ELR (cell line): ENCODE measurements at regions not wholly inside any gene's neighbourhood (a gene's known extent, or its start where the extent isn't known, plus 50 kb on each side); places are given as distances from the start of the nearest gene placed in this dataset.
A peak's percentile ranks its signal among the peaks of the same experiment; 100 is the strongest.
"Not testable (repeated sequence)": the region's sequence is repeated elsewhere in the genome, so short reads cannot be mapped to it uniquely, and the experiment has no call there.

Source experiments
- DNase-seq: peaks from one replicate; pipeline ENCODE4 v3.0.0-alpha.2; 2015; ENCODE audit warnings: low read depth

DNA sequence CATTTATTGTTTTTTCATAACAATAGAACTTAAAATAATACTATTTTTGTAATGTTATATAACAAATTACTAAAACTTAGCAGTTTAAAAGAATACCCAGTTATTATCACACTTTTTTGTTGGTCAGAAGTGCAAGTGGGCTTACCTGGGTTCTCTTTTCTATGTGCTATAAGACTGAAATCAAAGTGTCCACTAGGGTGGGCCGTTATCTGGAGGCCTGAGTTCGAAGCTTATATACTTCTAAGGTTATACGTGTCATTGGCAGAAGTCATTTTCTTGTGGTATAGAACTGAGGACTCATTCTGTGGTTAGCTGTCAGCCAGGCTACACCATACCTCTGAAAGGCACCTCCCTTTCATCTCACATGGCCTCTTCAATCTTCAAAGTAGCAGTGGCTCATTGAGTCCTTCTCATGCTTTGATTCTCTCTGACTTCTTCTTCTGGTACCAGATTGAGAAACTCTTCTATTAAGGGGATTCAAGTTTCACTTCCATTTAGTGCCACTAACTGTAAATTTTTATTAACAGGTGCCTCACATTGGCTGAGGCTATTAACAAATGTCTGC, 414.3 kb downstream of the AMY1C start:
- DNase-seq: no peak

GRCh38 chr1:104172243-104172681, 422.6 kb downstream of the AMY1C start:
- DNase-seq: no peak

DNA sequence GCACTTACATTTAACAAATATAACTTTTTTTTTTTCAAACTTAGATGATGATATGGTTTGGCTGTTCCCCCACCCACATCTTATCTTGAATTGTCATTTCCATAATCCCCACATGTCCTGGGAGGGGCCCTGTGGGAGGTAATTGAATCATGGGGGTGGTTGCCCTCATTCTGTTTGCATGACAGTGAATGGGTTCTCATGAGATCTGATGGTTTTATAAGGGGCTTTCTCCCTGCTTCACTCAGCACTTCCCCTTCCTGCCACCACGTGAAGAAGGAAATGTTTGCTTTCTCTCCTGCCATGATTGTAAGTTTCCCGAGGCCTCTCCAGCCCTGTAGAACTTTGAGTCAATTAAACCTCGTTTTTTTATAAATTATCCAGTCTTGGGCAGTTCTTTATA, 432.6 kb downstream of the AMY1C start:
- DNase-seq: no peak

DNA sequence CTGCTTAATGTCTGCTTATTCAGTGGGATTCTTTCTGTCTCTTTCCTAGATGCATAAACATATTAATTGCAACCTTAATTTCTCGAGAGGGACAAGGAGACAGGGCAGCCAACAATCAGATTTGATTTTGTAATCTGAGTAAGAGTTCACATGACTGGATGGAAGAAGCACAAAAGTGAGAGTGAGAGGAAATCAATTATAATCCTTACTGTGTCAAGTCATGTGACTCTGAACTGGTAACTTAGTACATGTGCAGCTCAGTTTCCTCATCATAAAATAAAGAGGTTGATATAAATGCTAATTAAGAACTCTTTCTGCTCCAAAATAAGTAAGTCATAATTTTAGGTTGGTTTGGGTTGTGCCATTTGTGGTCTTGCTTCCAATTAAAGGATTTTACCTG, 439.5 kb downstream of the AMY1C start:
- DNase-seq: no peak

GRCh38 chr1:104190821-104191220, 441.1 kb downstream of the AMY1C start:
- no peak for DNase-seq

DNA sequence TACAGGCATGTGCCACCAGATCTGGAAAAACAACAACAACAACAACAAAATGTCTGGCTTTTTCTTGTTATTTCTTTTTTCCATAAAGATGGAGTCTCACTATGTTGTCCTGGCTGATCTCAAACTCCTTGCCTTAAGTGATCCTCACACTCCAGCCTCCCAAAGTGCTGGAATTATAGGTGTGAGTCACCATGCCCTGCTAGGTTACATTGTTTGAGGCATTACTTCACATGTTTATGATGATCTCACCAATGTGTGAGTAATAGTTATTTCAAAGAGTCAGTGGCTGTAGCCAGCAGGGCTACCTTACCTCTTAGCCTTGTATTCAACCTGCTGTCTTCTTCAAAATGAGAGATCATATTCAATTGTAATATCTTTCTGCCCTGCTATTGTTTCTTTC, 445.7 kb downstream of the AMY1C start:
- DNase-seq: peak; percentile 11

- DNase-seq: no peak
These were observed 446.4 kb downstream of the AMY1C start for GRCh38 chr1:104196136-104196535.

DNA sequence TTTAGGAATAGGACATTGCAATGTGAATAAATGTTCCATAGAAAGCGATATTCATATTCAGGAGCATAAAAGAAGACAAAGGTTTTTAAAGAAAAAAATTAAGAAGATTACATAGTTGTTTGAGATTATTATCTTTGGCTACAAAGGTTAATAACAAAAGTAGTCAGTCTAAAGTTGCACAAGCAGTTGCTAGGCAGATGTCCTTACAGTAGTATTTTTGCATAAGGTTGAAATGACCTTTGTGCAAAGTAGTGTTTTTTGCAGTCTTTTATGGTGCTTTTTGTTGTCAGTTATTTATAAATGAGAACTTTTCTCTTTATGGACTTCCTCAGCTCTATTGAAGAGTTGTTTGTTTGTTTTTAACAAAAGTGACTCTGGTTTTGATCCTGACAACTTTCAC, 447.8 kb downstream of the AMY1C start:
- no peak for DNase-seq

DNA sequence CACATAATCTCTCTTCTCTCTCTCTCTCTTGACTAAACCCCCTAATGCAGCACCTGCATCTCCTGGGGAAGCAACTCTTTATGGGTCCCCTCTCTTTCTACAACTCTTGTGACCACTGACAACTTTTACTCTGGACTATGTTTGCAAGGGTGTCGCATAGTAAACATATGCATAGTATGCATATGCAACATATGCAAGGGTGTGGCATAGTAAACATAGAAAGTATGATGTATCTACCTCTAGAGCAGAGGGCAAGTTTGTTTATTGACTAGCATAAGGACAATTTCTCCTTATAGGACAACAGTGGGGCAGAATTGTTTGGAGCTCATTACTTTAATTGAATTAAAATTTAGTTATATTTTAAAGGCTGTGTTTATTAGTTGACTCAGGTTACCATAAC, 462.5 kb downstream of the AMY1C start:
- no peak for DNase-seq

GRCh38 chr1:104217395-104217986, 467.8 kb downstream of the AMY1C start:
- DNase-seq: not testable (repeated sequence)

DNA sequence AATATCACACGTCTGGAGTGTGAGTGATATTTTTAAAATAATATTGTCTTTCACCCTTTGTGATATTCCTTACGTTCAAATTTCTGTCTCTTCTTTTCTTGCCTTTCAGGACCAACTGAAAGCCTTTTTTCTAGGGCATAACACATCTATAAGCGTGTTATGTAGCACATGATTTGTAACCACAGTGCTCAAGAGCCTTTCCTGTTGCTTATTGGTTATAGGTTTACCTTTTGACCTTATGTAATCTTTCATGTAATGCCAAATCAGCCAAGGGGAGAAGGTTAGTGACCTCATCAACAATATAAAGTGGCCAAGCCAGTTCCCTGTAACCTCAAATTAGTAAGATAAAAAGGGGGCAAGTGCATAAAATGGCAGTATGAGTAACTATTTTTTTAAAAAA, 480.2 kb downstream of the AMY1C start:
- DNase-seq: no peak

DNA sequence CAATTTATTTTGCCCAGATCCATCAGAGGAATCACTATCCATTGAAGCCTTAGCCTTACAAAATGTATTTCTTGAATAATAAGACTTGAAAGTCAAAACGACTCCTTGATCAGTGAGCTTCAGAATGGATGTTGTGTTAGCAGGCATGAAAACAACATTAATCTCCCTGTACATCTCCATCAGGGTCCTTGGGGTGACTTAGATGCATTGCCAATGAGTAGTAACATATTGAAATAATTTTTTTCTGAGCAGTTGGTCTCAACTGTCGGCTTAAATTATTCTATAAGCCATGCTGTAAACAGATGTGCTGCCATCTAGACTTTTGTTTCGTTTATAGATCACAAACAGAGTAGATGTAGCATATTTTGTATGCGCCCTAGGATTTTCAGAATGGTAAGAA, 482.0 kb downstream of the AMY1C start:
- DNase-seq: no peak

DNA sequence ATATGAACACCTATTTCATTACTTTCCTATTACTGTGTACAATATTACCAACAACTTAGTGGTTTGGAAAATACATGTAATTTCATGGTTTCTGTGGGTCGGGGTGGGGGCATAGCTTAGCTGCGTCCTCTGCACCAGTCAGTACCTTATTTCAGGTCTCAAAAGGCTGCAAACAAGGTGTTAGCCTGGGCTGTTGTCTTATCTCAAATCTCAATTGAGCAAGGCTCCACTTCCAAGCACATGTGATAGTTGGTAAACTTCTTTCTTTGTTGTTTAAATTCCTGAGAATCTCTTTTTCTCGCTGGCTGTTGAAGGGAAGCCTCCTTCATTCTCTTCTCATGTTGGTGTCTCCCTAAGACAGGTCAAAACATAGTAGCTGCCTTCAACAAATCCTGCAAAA, 485.4 kb downstream of the AMY1C start:
- no peak for DNase-seq

DNA sequence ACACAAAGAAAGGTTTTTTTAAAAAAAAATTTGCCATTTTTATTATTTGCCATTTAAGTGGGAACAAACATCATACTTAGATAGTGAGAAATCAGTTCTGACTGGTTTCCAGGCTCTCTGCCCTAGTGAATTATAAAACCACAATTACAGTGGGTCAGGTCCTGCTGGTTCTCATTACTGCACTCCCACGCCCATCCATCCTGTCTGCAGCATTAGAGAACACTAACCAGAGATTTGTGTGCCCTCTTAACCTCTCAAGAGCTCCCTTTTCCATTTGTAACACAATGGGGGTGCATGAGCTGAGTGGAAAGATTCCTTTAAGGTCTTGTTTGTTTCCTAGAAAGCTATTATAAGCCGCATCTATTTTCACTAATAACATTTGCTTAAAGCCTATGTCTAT, 489.3 kb downstream of the AMY1C start:
- no peak for DNase-seq

DNA sequence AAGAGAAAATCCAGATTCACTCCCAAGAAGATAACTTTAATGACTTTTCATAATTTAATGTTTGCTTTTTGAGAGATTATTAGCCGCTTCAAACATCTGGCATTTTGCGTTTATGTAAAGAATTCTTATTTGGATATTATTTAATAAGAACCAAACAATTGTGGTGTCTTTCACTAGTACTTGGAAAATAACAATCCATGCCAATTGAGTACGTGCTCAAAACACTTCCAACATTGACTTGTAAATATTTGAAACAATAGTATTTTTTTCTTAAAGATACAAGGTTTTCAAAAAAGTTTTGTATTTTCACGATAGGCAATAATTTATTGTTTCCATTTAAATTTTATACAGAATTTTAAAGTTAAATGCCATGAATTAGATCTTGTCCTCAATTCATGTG, 498.7 kb downstream of the AMY1C start:
- no peak for DNase-seq

- DNase-seq: no peak
These were observed 509.8 kb downstream of the AMY1C start for GRCh38 chr1:104259481-104259880.

- not testable (repeated sequence) for DNase-seq
These were observed 513.4 kb downstream of the AMY1C start for GRCh38 chr1:104263110-104263509.

GRCh38 chr1:104264521-104264920, 514.8 kb downstream of the AMY1C start:
- no peak for DNase-seq

DNA sequence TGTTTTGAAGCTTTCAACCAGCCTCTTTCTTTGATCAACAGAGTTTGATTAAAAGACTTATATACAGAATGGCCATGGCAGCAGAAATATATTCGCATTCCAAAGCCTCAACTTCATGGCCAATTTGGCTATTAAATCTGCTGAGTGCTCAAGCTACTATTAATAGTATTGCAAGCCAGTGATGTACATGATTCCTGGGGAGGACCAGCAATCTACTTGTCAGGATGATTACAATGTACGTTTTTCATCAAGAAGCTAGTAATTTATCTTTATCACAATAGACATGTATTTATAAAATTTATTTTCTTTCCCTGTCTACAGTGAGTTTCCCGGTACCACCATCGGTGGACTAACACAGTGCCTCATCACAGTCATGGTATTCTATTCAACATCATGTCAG, 515.5 kb downstream of the AMY1C start:
- no peak for DNase-seq

DNA sequence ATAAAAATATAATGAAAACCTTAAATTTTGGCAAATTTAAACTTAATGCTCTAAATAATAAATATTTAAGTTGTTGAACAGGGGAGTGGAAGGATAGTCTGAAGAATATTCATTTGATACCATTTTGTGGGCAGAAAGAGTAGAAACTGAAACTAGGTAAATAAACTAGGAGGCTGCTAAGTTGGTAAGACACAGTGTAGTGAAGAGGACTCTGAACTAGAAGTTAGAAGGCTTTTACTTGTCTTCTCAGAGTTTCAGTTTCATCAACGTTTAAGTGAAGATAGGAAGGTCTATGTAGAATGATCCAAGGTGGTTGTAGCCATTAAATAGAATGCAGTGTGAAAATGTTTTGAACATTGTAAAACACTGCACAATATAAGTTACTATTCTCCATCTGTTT, 516.9 kb downstream of the AMY1C start:
- DNase-seq: no peak

DNA sequence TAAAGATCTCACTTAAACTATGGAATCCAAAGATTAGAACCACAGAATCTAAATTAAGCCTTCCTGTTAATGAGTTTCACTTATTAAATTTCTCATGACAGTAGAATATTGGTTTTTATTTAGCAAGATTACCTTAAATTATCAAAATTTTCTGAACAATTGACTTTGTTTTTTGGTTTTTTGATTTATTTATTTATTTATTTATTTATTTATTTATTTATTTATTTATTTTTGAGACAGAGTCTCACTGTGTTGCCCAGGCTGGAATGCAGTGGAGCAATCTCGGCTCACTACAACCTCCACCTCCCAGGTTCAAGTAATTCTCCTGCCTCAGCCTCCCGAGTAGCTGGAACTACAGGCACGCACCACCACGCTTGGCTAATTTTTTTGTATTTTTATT, 538.6 kb downstream of the AMY1C start:
- not testable (repeated sequence) for DNase-seq

- DNase-seq: no peak
These were observed 541.5 kb downstream of the AMY1C start for GRCh38 chr1:104291156-104291555.

- DNase-seq: no peak
These were observed 544.6 kb downstream of the AMY1C start for GRCh38 chr1:104294259-104294658.

DNA sequence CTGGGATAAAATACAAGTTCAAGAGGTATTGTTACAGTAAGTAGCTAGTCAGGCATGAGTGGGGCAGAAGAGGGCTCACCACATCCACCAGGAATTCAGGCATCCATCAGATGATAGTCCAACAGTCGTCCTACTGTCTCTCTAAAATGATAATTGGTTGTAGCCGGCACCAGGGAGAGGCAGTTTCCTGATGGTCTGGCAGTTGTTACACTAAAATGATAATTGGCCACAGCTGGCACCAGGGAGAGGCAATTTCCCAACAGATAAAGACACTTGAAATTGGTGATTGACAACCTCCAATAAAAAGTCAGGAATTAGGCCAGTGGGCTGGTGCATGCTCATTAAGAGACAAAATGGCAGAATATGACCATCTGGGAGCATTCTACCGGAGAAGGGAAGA, 545.8 kb downstream of the AMY1C start:
- DNase-seq: no peak
